ENCODE measurements at regions not wholly inside any gene's neighbourhood (a gene's known extent, or its start where the extent isn't known, plus 50 kb on each side); places are given as distances from the start of the nearest gene placed in this dataset.

DNA sequence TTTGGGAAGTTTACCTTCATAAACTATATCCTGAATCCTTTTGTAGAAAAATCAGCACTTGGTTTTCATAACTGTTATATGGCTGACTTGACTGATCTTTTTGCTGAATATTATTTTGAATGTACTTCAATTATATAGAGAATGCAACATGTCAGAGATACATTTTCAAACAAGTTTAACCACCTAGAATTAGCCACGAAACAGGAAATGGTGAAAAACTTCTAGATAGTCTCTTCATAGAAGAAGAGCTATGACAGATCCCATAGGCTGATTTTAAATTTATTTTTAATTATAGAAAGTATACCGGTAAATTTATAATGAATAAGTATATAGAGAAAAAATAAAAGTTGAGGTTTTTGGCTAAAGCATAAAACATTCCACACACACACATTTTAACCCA, 436.8 kb upstream of the DPPA4 start:
- H3K27me3 ChIP-seq, result no peaks in the 10 kb centered on the region
- no peaks in the 10 kb centered on the region for H3K36me3 ChIP-seq
- H3K9me3 ChIP-seq, result no peaks in the 10 kb centered on the region
- no peaks in the 10 kb centered on the region for H3K4me1 ChIP-seq
- no peak overlapping the region for H3K4me3 ChIP-seq
- ATAC-seq (no peak), DNase-seq (no peak)
- H3K27ac ChIP-seq, result no peak overlapping the region
- TF ChIP-seq CTCF (IDR thresholded peaks at IDR 0.05), result no peak
- intact Hi-C loops (cut with DNase I), result no loop called here

- H3K4me1 ChIP-seq, result no peaks in the 10 kb centered on the region
- no peak overlapping the region for H3K4me3 ChIP-seq
- no peak overlapping the region for H3K27ac ChIP-seq
- ATAC-seq (no peak), DNase-seq (no peak)
- H3K27me3 ChIP-seq, result no peaks in the 10 kb centered on the region
- H3K36me3 ChIP-seq, result no peaks in the 10 kb centered on the region
- no peak for TF ChIP-seq CTCF (IDR thresholded peaks at IDR 0.05)
- intact Hi-C loops (cut with DNase I), result no loop called here
- no peaks in the 10 kb centered on the region for H3K9me3 ChIP-seq
Observed at GRCh38 chr3:109784285-109784684, 446.9 kb upstream of the DPPA4 start.

DNA sequence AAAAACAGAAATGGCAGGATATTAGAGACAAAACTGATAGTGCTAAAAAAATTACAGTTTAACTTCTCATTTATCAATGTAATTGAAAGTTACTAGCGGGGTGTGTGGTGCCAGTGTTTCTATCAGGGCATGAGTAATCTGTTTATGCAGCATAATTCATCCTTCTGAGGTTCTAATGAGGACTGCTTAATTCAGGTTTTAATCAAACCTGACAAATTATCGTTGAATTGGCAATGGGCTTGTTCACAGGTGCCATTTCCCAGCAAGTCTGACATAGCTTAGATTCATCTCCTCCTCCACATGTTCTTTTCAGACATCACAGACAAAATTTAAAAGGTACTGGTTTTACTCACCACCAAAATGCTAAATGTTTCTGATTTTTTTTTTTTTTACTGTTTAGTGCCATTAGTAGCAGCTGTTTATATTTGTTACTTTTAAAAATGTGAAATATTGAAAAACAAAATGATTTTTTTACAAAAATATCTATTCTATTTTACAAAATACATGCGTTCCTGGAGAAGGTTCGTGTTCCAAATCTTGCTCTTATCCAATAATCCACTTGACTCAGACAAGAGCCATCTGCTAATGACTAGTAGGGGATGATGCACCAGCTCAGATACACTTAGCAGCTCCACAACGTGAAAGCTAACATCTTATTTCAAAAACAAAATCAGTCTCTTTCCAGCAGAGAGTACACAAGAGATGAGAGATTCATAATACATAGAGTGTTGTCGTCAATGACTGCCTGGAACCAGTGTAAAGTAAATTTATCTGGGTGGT, 447.7 kb upstream of the DPPA4 start:
- no peaks in the 10 kb centered on the region for H3K4me1 ChIP-seq
- H3K27me3 ChIP-seq, result no peaks in the 10 kb centered on the region
- H3K4me3 ChIP-seq, result no peak overlapping the region
- no peak for TF ChIP-seq CTCF (IDR thresholded peaks at IDR 0.05)
- H3K36me3 ChIP-seq, result no peaks in the 10 kb centered on the region
- intact Hi-C loops (cut with DNase I), result no loop called here
- no peak overlapping the region for H3K27ac ChIP-seq
- H3K9me3 ChIP-seq, result no peaks in the 10 kb centered on the region
- ATAC-seq (no peak), DNase-seq (no peak)

DNA sequence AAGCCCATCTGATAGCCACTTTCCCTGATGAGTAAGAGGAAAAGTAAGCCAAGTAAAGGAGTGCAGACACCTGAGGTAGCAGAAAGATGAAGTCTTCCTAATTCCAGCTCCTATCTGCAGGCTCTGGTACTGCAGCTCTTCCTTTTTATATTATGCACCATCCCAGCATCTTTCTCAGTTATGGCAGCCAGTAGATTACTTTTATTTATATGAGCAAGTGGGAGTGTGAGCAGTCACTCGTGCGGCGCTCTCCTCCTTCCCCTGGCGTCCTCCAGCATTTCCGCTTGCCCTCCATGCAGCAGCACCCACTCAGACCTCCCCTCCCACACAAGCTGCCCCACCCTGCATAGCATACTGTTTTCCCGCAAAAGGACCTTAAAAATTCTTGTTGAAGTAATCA, 465.9 kb upstream of the DPPA4 start:
- Histone ChIP-seq H3K4me3 (no peak overlapping the region), H3K4me1 (peaks cover 4% of the 10 kb centered on the region), H3K36me3 (no peaks in the 10 kb centered on the region), H3K9me3 (no peaks in the 10 kb centered on the region), H3K27ac (no peak overlapping the region), H3K27me3 (no peaks in the 10 kb centered on the region)
- peak; percentile 25 for TF ChIP-seq CTCF (IDR thresholded peaks at IDR 0.05)
- DNase-seq (no peak), ATAC-seq (peak; percentile 10)
- intact Hi-C loops (cut with DNase I), result no loop called here

- TF ChIP-seq CTCF (IDR thresholded peaks at IDR 0.05), result no peak
- Histone ChIP-seq H3K9me3 (no peaks in the 10 kb centered on the region), H3K4me1 (peaks cover 4% of the 10 kb centered on the region), H3K27me3 (no peaks in the 10 kb centered on the region), H3K4me3 (no peak overlapping the region), H3K27ac (no peak overlapping the region), H3K36me3 (no peaks in the 10 kb centered on the region)
- intact Hi-C loops (cut with DNase I), result no loop called here
- ATAC-seq, result no peak
- no peak for DNase-seq
Observed at GRCh38 chr3:109804697-109805096, 467.4 kb upstream of the DPPA4 start.

GRCh38 chr3:109806929-109807328, 469.6 kb upstream of the DPPA4 start:
- H3K4me1 ChIP-seq, result peaks cover 4% of the 10 kb centered on the region
- intact Hi-C loops (cut with DNase I), result no loop called here
- DNase-seq (no peak), ATAC-seq (peak; percentile 89)
- TF ChIP-seq CTCF (IDR thresholded peaks at IDR 0.05), result no peak
- H3K4me3 ChIP-seq, result no peak overlapping the region
- no peaks in the 10 kb centered on the region for H3K9me3 ChIP-seq
- H3K27me3 ChIP-seq, result no peaks in the 10 kb centered on the region
- peak overlapping the region; percentile 34 for H3K27ac ChIP-seq
- no peaks in the 10 kb centered on the region for H3K36me3 ChIP-seq

All from upper lobe of right lung (tissue), 1 donor.